Activated B cell treated with CpG ODN at 0.5 μM for 24 hours (primary cell): ENCODE measurements at regions not wholly inside any gene's neighbourhood (a gene's known extent, or its start where the extent isn't known, plus 50 kb on each side); places are given as distances from the start of the nearest gene placed in this dataset.

Source experiments
- ATAC-seq: fragments of 200-7000 bp; cut with Tn5 transposase; one replicate; pipeline ENCODE4 v1.10.0; 2021; ENCODE audit warnings: low read depth, mild to moderate bottlenecking, moderate library complexity
- CTCF ChIA-PET: fragments of 350-600 bp; sonication (Branson Sonifier 250); formaldehyde crosslinking; loops from one replicate; lab custom pipeline; 2021; ENCODE audit warnings: antibody characterized with exemption; lab: Charles Lee
- POLR2A ChIA-PET: fragments of 350-600 bp; sonication (Branson Sonifier 250); formaldehyde crosslinking; loops from one replicate; lab custom pipeline; 2021; ENCODE audit warnings: antibody characterized with exemption; lab: Charles Lee
- DNase-seq: peaks from one replicate; pipeline ENCODE4 v3.0.0; 2022
- H3K27ac Mint-ChIP-seq: one replicate; pipeline ENCODE4 v1.8.0; 2020; ENCODE audit warnings: mixed read lengths
- H3K27me3 Mint-ChIP-seq: one replicate; pipeline ENCODE4 v1.8.0; 2021; ENCODE audit warnings: mixed read lengths
- H3K36me3 Mint-ChIP-seq: one replicate; pipeline ENCODE4 v1.8.0; 2021; ENCODE audit warnings: low read depth, mixed read lengths
- H3K4me1 Mint-ChIP-seq: one replicate; pipeline ENCODE4 v1.8.0; 2021; ENCODE audit warnings: mixed read lengths
- H3K4me3 Mint-ChIP-seq: one replicate; pipeline ENCODE4 v1.8.0; 2020; ENCODE audit warnings: mild to moderate bottlenecking, mixed read lengths
- H3K9me3 Mint-ChIP-seq: one replicate; pipeline ENCODE4 v1.8.0; 2020; ENCODE audit warnings: mixed read lengths
- CTCF ChIP-seq: fragments of 200-600 bp; IDR thresholded peaks from one replicate; pipeline ENCODE4 v1.8.0; 2022; ENCODE audit warnings: antibody characterized with exemption, mild to moderate bottlenecking
- intact Hi-C: fragments of 100-400 bp; cut with micrococcal nuclease; formaldehyde crosslinking; loops from one replicate; pipeline ENCODE4 v1.15.1; 2024

DNA sequence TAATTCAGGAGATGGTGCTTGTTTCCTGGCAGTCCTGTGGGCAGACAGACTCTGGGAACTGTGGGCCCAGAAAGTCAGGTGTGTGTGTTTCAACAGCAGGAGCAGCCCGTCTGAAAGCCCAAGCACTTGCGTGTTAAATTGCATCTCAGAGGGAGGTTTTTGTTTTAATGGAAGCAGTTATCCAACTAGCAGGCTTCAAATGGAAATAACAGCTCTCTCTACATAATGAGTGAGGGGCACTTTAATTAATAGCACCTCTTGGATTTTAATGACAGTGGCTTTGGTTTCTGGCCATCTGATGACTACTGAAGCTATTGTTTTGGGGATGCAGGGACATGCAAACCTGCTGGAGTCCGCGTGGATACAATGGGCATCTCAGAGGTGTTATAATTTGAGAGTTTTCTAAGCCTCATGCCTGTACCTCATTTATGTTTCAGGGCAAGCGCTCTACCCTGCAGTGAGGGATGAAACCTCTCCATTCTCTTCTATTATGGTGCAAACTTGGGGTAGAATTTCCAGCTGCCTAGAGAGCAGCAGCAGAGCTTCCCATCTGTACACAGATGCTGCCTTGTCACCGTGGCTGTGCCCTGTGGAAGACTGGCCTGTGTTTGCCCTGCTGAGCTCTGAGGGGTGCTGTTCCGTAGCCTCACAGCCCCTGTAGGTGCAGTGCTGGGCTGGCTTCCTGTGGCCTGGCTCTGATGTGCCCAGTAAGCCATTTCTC, 206.6 kb upstream of the GPR26 start:
- POLR2A ChIA-PET, result no interaction called here

GRCh38 chr10:123462246-123462645, 203.9 kb upstream of the GPR26 start:
- POLR2A ChIA-PET, result no interaction called here
- CTCF ChIA-PET, result no interaction called here
- H3K27ac Mint-ChIP-seq, result no peak overlapping the region
- H3K4me3 Mint-ChIP-seq, result no peak overlapping the region
- no peaks in the 10 kb centered on the region for H3K9me3 Mint-ChIP-seq
- H3K4me1 Mint-ChIP-seq, result peaks cover 5% of the 10 kb centered on the region
- DNase-seq, result no peak
- intact Hi-C loops, result no loop called here
- H3K27me3 Mint-ChIP-seq, result no peaks in the 10 kb centered on the region
- TF ChIP-seq CTCF, result no peak
- no peak for ATAC-seq
- H3K36me3 Mint-ChIP-seq, result no peaks in the 10 kb centered on the region

More for the DNA sequence above, 206.6 kb upstream of the GPR26 start:
- no peak for ATAC-seq
- TF ChIP-seq CTCF, result no peak
- H3K27me3 Mint-ChIP-seq, result no peaks in the 10 kb centered on the region
- CTCF ChIA-PET, result no interaction called here
- no peaks in the 10 kb centered on the region for H3K9me3 Mint-ChIP-seq
- H3K4me1 Mint-ChIP-seq, result peaks cover 5% of the 10 kb centered on the region
- H3K27ac Mint-ChIP-seq, result no peak overlapping the region
- DNase-seq, result no peak
- H3K36me3 Mint-ChIP-seq, result no peaks in the 10 kb centered on the region
- intact Hi-C loops, result no loop called here
- H3K4me3 Mint-ChIP-seq, result no peak overlapping the region

- ChIA-PET POLR2A (no interaction called here), CTCF (no interaction called here)
- Mint-ChIP-seq H3K4me3 (no peak overlapping the region), H3K27me3 (no peaks in the 10 kb centered on the region), H3K4me1 (peaks cover 5% of the 10 kb centered on the region), H3K36me3 (no peaks in the 10 kb centered on the region), H3K27ac (no peak overlapping the region), H3K9me3 (no peaks in the 10 kb centered on the region)
- ATAC-seq (no peak), DNase-seq (no peak)
- no peak for TF ChIP-seq CTCF
- intact Hi-C loops, result no loop called here
Measured at GRCh38 chr10:123462756-123463155, 203.4 kb upstream of the GPR26 start.

GRCh38 chr10:123463181-123463580, 203.0 kb upstream of the GPR26 start:
- no peaks in the 10 kb centered on the region for H3K36me3 Mint-ChIP-seq
- no peak for TF ChIP-seq CTCF
- intact Hi-C loops, result no loop called here
- no peak overlapping the region for H3K4me3 Mint-ChIP-seq
- ChIA-PET POLR2A (no interaction called here), CTCF (no interaction called here)
- no peaks in the 10 kb centered on the region for H3K27me3 Mint-ChIP-seq
- no peak overlapping the region for H3K27ac Mint-ChIP-seq
- ATAC-seq (no peak), DNase-seq (no peak)
- no peaks in the 10 kb centered on the region for H3K9me3 Mint-ChIP-seq
- H3K4me1 Mint-ChIP-seq, result peaks cover 5% of the 10 kb centered on the region

DNA sequence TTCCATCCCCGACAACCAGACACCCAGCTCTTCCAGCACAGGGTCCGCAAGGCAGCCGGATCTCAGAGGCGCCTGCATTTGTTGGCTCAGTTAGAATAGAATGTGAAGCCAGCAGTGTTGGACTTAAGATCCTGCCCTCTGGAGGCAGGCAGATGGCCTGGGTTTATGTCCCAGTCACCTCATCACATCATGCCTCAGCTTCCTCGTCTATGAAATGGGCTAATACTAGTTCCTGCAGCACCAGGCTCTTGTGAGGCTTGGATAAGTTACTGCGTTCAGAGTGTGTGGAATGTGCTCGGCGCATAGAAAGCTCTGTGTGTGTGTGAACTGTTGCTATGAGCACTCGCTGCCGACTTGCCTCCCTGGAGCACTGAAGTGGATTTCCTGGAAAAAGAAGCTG, 202.5 kb upstream of the GPR26 start:
- ChIA-PET CTCF (no interaction called here), POLR2A (no interaction called here)
- no peak for DNase-seq
- Mint-ChIP-seq H3K4me1 (peaks cover 5% of the 10 kb centered on the region), H3K4me3 (no peak overlapping the region), H3K27ac (no peak overlapping the region), H3K27me3 (no peaks in the 10 kb centered on the region), H3K9me3 (no peaks in the 10 kb centered on the region), H3K36me3 (no peaks in the 10 kb centered on the region)
- intact Hi-C loops, result no loop called here
- no peak for TF ChIP-seq CTCF
- ATAC-seq, result no peak
